SK-N-SH treated with all-trans-retinoic acid at 6 μM for 48 hours (cell line): ENCODE measurements at regions not wholly inside any gene's neighbourhood (a gene's known extent, or its start where the extent isn't known, plus 50 kb on each side); places are given as distances from the start of the nearest gene placed in this dataset.

Source experiments
- CSDC2 ChIP-seq: fragments of 250-450 bp; sonication (Bioruptor Pico); IDR thresholded peaks from 2 replicates; pipeline ENCODE4 v1.5.0; 2020; ENCODE audit warnings: mild to moderate bottlenecking, moderate library complexity
- TF ChIP-seq, protein P1 (sequence below): fragments of 250-450 bp; sonication (Bioruptor Pico); IDR thresholded peaks from 2 replicates; pipeline ENCODE4 v1.5.1; 2020; ENCODE audit warnings: low read depth, mild to moderate bottlenecking, moderate library complexity

- no peak for TF ChIP-seq CSDC2
- TF ChIP-seq, protein P1, sequence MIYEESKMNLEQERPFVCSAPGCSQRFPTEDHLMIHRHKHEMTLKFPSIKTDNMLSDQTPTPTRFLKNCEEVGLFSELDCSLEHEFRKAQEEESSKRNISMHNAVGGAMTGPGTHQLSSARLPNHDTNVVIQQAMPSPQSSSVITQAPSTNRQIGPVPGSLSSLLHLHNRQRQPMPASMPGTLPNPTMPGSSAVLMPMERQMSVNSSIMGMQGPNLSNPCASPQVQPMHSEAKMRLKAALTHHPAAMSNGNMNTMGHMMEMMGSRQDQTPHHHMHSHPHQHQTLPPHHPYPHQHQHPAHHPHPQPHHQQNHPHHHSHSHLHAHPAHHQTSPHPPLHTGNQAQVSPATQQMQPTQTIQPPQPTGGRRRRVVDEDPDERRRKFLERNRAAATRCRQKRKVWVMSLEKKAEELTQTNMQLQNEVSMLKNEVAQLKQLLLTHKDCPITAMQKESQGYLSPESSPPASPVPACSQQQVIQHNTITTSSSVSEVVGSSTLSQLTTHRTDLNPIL: no peak
Measured at GRCh38 chr2:226073496-226074160, 674.1 kb downstream of the NYAP2 start.
